Peyer's patch (tissue), 4 donors: ENCODE measurements at regions not wholly inside any gene's neighbourhood (a gene's known extent, or its start where the extent isn't known, plus 50 kb on each side); places are given as distances from the start of the nearest gene placed in this dataset.

ENCODE experiments used
- DNase-seq, 3 donors: peaks; one replicate each; pipeline ENCODE4 v3.0.0-alpha.2; 2017 to 2019
- H3K27ac ChIP-seq, 4 donors: fragments of 200-600 bp; sonication (generic); one replicate each; pipeline ENCODE4 v1.5.1; 2016 to 2019
- H3K27me3 ChIP-seq, 2 donors: fragments of 200-600 bp; sonication (generic); one replicate each; pipeline ENCODE4 v1.5.1; 2019
- H3K36me3 ChIP-seq, 3 donors: fragments of 200-600 bp; sonication (generic); one replicate each; pipeline ENCODE4 v1.5.1; 2016 to 2019
- H3K4me1 ChIP-seq, 4 donors: fragments of 200-600 bp; sonication (generic); one replicate each; pipeline ENCODE4 v1.5.1; 2016 to 2019
- H3K4me3 ChIP-seq, 4 donors: fragments of 200-600 bp; sonication (generic); 1 replicate in 3 of 4; 2 replicates in 1 of 4; pipeline ENCODE4 v1.5.1; 2016 to 2019; ENCODE audit warnings: mild to moderate bottlenecking in 1 of 4
- H3K9me3 ChIP-seq, 4 donors: fragments of 200-600 bp; sonication (generic); one replicate each; pipeline ENCODE4 v1.5.1; 2016 to 2019; ENCODE audit warnings: mild to moderate bottlenecking in 1 of 4
- CTCF ChIP-seq, 6 experiments: fragments of 450-650 bp in 4 of 6; fragments of 200-600 bp in 2 of 6; sonication (generic) in 1 of 6; IDR thresholded peaks; one replicate each; pipeline ENCODE4 v1.5.1; 2017 to 2019; ENCODE audit warnings: antibody characterized with exemption in 6 of 6, mild to moderate bottlenecking in 3 of 6, moderate library complexity in 1 of 6
- POLR2A ChIP-seq, 2 donors: fragments of 450-650 bp; IDR thresholded peaks; one replicate each; pipeline ENCODE4 v1.5.1; 2017; ENCODE audit warnings: antibody characterized with exemption in 2 of 2, mild to moderate bottlenecking in 2 of 2, moderate library complexity in 2 of 2

GRCh38 chr22:35152316-35152715 lies 86.4 kb downstream of the ISX start:
- Histone ChIP-seq H3K4me1 (no peaks in the 10 kb centered on the region), H3K27ac (no peak overlapping the region), H3K36me3 (no peaks in the 10 kb centered on the region), H3K9me3 (no peaks in the 10 kb centered on the region), H3K27me3 (no peaks in the 10 kb centered on the region), H3K4me3 (no peak overlapping the region)
- no peak for DNase-seq
- no peak for TF ChIP-seq CTCF (IDR thresholded peaks at IDR 0.05)
- TF ChIP-seq POLR2A (IDR thresholded peaks at IDR 0.05) = no peak

GRCh38 chr22:35154937-35155387 lies 89.0 kb downstream of the ISX start:
- peak in 2 of 3 donors; percentile 63 to 75 for DNase-seq
- peak in 4 of 6 experiments; percentile 62 to 73 (median 66) for TF ChIP-seq CTCF (IDR thresholded peaks at IDR 0.05)
- TF ChIP-seq POLR2A (IDR thresholded peaks at IDR 0.05) = no peak
- Histone ChIP-seq H3K27ac (no peak overlapping the region), H3K36me3 (no peaks in the 10 kb centered on the region), H3K9me3 (no peaks in the 10 kb centered on the region), H3K4me3 (no peak overlapping the region), H3K27me3 (no peaks in the 10 kb centered on the region), H3K4me1 (no peaks in the 10 kb centered on the region)

- no peaks in the 10 kb centered on the region for H3K27me3 ChIP-seq
- H3K36me3 ChIP-seq = no peaks in the 10 kb centered on the region
- no peaks in the 10 kb centered on the region for H3K9me3 ChIP-seq
- no peak overlapping the region for H3K4me3 ChIP-seq
- no peak for DNase-seq
- TF ChIP-seq CTCF (IDR thresholded peaks at IDR 0.05) (no peak), POLR2A (IDR thresholded peaks at IDR 0.05) (no peak)
- no peaks in the 10 kb centered on the region for H3K4me1 ChIP-seq
- no peak overlapping the region for H3K27ac ChIP-seq
Observed at GRCh38 chr22:35155403-35156025, 89.6 kb downstream of the ISX start.

- Histone ChIP-seq H3K27ac (no peak overlapping the region), H3K27me3 (no peaks in the 10 kb centered on the region), H3K36me3 (no peaks in the 10 kb centered on the region), H3K9me3 (no peaks in the 10 kb centered on the region), H3K4me1 (no peaks in the 10 kb centered on the region), H3K4me3 (no peak overlapping the region)
- TF ChIP-seq CTCF (IDR thresholded peaks at IDR 0.05) (no peak), POLR2A (IDR thresholded peaks at IDR 0.05) (no peak)
- DNase-seq = no peak
Observed at GRCh38 chr22:35156945-35157344, 91.0 kb downstream of the ISX start.

- Histone ChIP-seq H3K27me3 (no peaks in the 10 kb centered on the region), H3K36me3 (no peaks in the 10 kb centered on the region), H3K4me1 (no peaks in the 10 kb centered on the region), H3K4me3 (no peak overlapping the region), H3K9me3 (no peaks in the 10 kb centered on the region), H3K27ac (no peak overlapping the region)
- DNase-seq = no peak
- TF ChIP-seq CTCF (IDR thresholded peaks at IDR 0.05) (no peak), POLR2A (IDR thresholded peaks at IDR 0.05) (no peak)
Observed at GRCh38 chr22:35158336-35158735, 92.4 kb downstream of the ISX start.

GRCh38 chr22:35159343-35159742 lies 93.4 kb downstream of the ISX start:
- DNase-seq = no peak
- TF ChIP-seq CTCF (IDR thresholded peaks at IDR 0.05) (no peak), POLR2A (IDR thresholded peaks at IDR 0.05) (no peak)

More at GRCh38 chr22:35159343-35159742, 93.4 kb downstream of the ISX start:
- no peak overlapping the region for H3K27ac ChIP-seq
- no peaks in the 10 kb centered on the region for H3K36me3 ChIP-seq
- H3K4me3 ChIP-seq = no peak overlapping the region
- no peaks in the 10 kb centered on the region for H3K27me3 ChIP-seq
- H3K9me3 ChIP-seq = no peaks in the 10 kb centered on the region
- H3K4me1 ChIP-seq = no peaks in the 10 kb centered on the region
